Neural cell (in vitro differentiated cells): ENCODE measurements at regions not wholly inside any gene's neighbourhood (a gene's known extent, or its start where the extent isn't known, plus 50 kb on each side); places are given as distances from the start of the nearest gene placed in this dataset.

Source experiments
- CTCF ChIP-seq: fragments of 450-650 bp; IDR thresholded peaks from 2 replicates; pipeline ENCODE4 v1.5.1; 2014; ENCODE audit warnings: antibody characterized with exemption, mild to moderate bottlenecking, moderate library complexity; ENCODE audit not compliant: poor library complexity, severe bottlenecking
- EP300 ChIP-seq: fragments of 450-650 bp; conservative IDR thresholded peaks from 2 replicates; pipeline ENCODE4 v1.6.1; 2014; ENCODE audit warnings: antibody characterized with exemption, mild to moderate bottlenecking, moderate library complexity; ENCODE audit not compliant: poor library complexity, severe bottlenecking
- EZH2 ChIP-seq: fragments of 200-600, 300-800 bp; shearing (Covaris generic), sonication (generic); IDR thresholded peaks from 2 replicates; pipeline ENCODE4 v1.6.1; 2014; ENCODE audit warnings: antibody characterized with exemption, low read length, borderline replicate concordance, mild to moderate bottlenecking; ENCODE audit not compliant: insufficient read depth, poor library complexity, severe bottlenecking
- MXI1 ChIP-seq: fragments of 450-650 bp; conservative IDR thresholded peaks from 2 replicates; pipeline ENCODE4 v1.6.1; 2014; ENCODE audit warnings: antibody characterized with exemption, mild to moderate bottlenecking; ENCODE audit not compliant: poor library complexity, severe bottlenecking
- POLR2AphosphoS5 ChIP-seq: IDR thresholded peaks from 2 replicates; pipeline ENCODE4 v1.6.1; 2012
- TAF1 ChIP-seq: IDR thresholded peaks from 2 replicates; pipeline ENCODE4 v1.6.1; 2012; ENCODE audit warnings: low read depth
- TF ChIP-seq, protein P1 (sequence below): IDR thresholded peaks from 2 replicates; pipeline ENCODE4 v1.6.1; 2012; ENCODE audit warnings: borderline replicate concordance

DNA sequence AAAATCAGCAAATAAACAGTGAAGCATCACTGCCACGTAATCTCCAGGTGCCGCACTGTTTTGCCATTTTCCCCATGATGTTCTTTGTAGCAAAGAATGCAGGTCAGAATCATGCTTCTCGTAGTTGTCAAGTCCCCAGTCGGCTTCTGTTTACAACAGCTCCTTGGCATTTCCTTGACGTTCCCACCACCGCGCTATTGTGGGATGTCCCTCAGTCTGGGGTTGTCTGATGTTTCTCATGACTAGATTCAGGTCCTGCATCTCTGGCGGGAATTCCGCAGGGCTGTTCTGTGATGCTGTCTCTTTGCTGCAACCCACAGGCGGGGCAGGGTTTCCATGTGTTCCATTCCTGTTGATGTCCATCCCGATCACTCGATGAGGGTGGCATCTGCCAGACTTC lies 117.9 kb upstream of the SMAD3 start:
- no peak for TF ChIP-seq CTCF
- TF ChIP-seq, protein P1, sequence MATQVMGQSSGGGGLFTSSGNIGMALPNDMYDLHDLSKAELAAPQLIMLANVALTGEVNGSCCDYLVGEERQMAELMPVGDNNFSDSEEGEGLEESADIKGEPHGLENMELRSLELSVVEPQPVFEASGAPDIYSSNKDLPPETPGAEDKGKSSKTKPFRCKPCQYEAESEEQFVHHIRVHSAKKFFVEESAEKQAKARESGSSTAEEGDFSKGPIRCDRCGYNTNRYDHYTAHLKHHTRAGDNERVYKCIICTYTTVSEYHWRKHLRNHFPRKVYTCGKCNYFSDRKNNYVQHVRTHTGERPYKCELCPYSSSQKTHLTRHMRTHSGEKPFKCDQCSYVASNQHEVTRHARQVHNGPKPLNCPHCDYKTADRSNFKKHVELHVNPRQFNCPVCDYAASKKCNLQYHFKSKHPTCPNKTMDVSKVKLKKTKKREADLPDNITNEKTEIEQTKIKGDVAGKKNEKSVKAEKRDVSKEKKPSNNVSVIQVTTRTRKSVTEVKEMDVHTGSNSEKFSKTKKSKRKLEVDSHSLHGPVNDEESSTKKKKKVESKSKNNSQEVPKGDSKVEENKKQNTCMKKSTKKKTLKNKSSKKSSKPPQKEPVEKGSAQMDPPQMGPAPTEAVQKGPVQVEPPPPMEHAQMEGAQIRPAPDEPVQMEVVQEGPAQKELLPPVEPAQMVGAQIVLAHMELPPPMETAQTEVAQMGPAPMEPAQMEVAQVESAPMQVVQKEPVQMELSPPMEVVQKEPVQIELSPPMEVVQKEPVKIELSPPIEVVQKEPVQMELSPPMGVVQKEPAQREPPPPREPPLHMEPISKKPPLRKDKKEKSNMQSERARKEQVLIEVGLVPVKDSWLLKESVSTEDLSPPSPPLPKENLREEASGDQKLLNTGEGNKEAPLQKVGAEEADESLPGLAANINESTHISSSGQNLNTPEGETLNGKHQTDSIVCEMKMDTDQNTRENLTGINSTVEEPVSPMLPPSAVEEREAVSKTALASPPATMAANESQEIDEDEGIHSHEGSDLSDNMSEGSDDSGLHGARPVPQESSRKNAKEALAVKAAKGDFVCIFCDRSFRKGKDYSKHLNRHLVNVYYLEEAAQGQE: no peak
- TF ChIP-seq POLR2AphosphoS5: no peak
- TF ChIP-seq EZH2: no peak
- TF ChIP-seq TAF1: no peak
- TF ChIP-seq EP300: no peak
- TF ChIP-seq MXI1: no peak
